PC-3 (cell line): ENCODE measurements at regions not wholly inside any gene's neighbourhood (a gene's known extent, or its start where the extent isn't known, plus 50 kb on each side); places are given as distances from the start of the nearest gene placed in this dataset.
A peak's percentile ranks its signal among the peaks of the same experiment; 100 is the strongest.

ENCODE experiments used
- ATAC-seq: fragments of 200-7000 bp; cut with Tn5 transposase; 2 replicates; pipeline ENCODE4 v1.9.1; 2020; ENCODE audit warnings: mild to moderate bottlenecking, moderate library complexity
- BruUV-seq: library from RNA; stranded (reverse); fragments of 400-500 nt; replicated peaks from 2 replicates; lab custom pipeline; 2021; lab: Mats Ljungman, UMichigan
- CTCF ChIA-PET: fragments of 300-600 bp; sonication (Branson Sonifier 250); formaldehyde crosslinking; loops from one replicate; lab custom pipeline; 2022; ENCODE audit warnings: antibody characterized with exemption; lab: Charles Lee
- POLR2A ChIA-PET: fragments of 300-600 bp; sonication (Branson Sonifier 250); formaldehyde crosslinking; loops from one replicate; lab custom pipeline; 2022; ENCODE audit warnings: antibody characterized with exemption; ENCODE audit not compliant: unreplicated experiment; lab: Charles Lee
- DNase-seq: peaks from one replicate; pipeline ENCODE4 v3.0.0-alpha.2; 2015
- H2AFZ ChIP-seq: fragments of 300-600 bp; sonication (generic); 2 replicates; pipeline ENCODE4 v1.6.0; 2016; ENCODE audit warnings: antibody characterized with exemption, low read length
- H3F3A ChIP-seq: fragments of 300-600 bp; sonication (generic); one replicate; pipeline ENCODE4 v1.6.0; 2017; ENCODE audit warnings: antibody characterized with exemption, low read length, control low read depth, mild to moderate bottlenecking; ENCODE audit not compliant: unreplicated experiment
- H3K27ac ChIP-seq: fragments of 300-600 bp; sonication (generic); 2 replicates; pipeline ENCODE4 v1.5.1; 2016; ENCODE audit warnings: mild to moderate bottlenecking, low read length
- H3K27me3 ChIP-seq: fragments of 300-600 bp; sonication (generic); 2 replicates; pipeline ENCODE4 v1.6.1; 2016; ENCODE audit warnings: low read length, mixed read lengths
- H3K36me3 ChIP-seq: fragments of 300-600 bp; sonication (generic); 2 replicates; pipeline ENCODE4 v1.6.1; 2016; ENCODE audit warnings: low read depth, mixed run types, low read length, mixed read lengths
- H3K4me1 ChIP-seq: fragments of 300-600 bp; sonication (generic); 2 replicates; pipeline ENCODE4 v1.5.1; 2016; ENCODE audit warnings: low read length; ENCODE audit not compliant: insufficient read depth
- H3K4me2 ChIP-seq: fragments of 300-600 bp; sonication (generic); 2 replicates; pipeline ENCODE4 v1.6.0; 2016; ENCODE audit warnings: low read length
- H3K4me3 ChIP-seq: fragments of 300-600 bp; sonication (generic); 2 replicates; pipeline ENCODE4 v1.5.1; 2016; ENCODE audit warnings: mild to moderate bottlenecking, low read length, mixed read lengths
- H3K79me2 ChIP-seq: fragments of 300-600 bp; sonication (generic); 2 replicates; pipeline ENCODE4 v1.6.1; 2017; ENCODE audit warnings: low read length, mixed read lengths
- H3K9ac ChIP-seq: fragments of 300-600 bp; sonication (generic); 2 replicates; pipeline ENCODE4 v1.6.0; 2016; ENCODE audit warnings: mild to moderate bottlenecking, low read length
- H3K9me2 ChIP-seq: fragments of 300-600 bp; sonication (generic); replicated peaks from 2 replicates; pipeline ENCODE4 v1.6.1; 2016; ENCODE audit warnings: mixed run types, low read length, mixed read lengths
- H3K9me3 ChIP-seq: fragments of 300-600 bp; sonication (generic); 2 replicates; pipeline ENCODE4 v1.6.1; 2016; ENCODE audit warnings: low read length, mixed read lengths
- H4K20me1 ChIP-seq: fragments of 300-600 bp; sonication (generic); 2 replicates; pipeline ENCODE4 v1.6.1; 2016; ENCODE audit warnings: low read length, mixed read lengths
- CTCF ChIP-seq: fragments of 300-600 bp; sonication (generic); conservative IDR thresholded peaks from 2 replicates; pipeline ENCODE4 v1.5.1; 2017; ENCODE audit warnings: antibody characterized with exemption, low read depth, mild to moderate bottlenecking, low read length
- EZH2 ChIP-seq: fragments of 300-600 bp; sonication (generic); IDR thresholded peaks from one replicate; pipeline ENCODE4 v1.6.1; 2017; ENCODE audit warnings: antibody characterized with exemption, mild to moderate bottlenecking, low read length; ENCODE audit not compliant: unreplicated experiment
- EZH2phosphoT487 ChIP-seq: fragments of 300-600 bp; sonication (generic); IDR thresholded peaks from 2 replicates; pipeline ENCODE4 v1.6.1; 2018; ENCODE audit warnings: mild to moderate bottlenecking, antibody characterized with exemption, low read length, borderline replicate concordance
- intact Hi-C: fragments of 100-400 bp; cut with micrococcal nuclease; formaldehyde crosslinking; loops from 2 replicates; pipeline ENCODE4 v1.9.0; 2023

- no peaks in the 10 kb centered on the region; the same call in 1 of the 2 replicates for H3K9me2 ChIP-seq
- H3K9me3 ChIP-seq, result no peaks in the 10 kb centered on the region
- TSS peak; percentile 58 for BruUV-seq
- peaks cover 9% of the 10 kb centered on the region for H3F3A ChIP-seq
- H3K4me3 ChIP-seq, result peak overlapping the region; percentile 41
- TF ChIP-seq CTCF (no peak), EZH2 (no peak), EZH2phosphoT487 (no peak)
- H3K79me2 ChIP-seq, result no peaks in the 10 kb centered on the region
- H4K20me1 ChIP-seq, result no peaks in the 10 kb centered on the region
- no peaks in the 10 kb centered on the region for H3K27me3 ChIP-seq
- peak; percentile 95 for ATAC-seq
- peak overlapping the region; percentile 63 for H3K4me2 ChIP-seq
- ChIA-PET POLR2A (no interaction called here), CTCF (no interaction called here)
- H3K27ac ChIP-seq, result peak overlapping the region; percentile 99
- peak; percentile 91 for DNase-seq
- H3K9ac ChIP-seq, result peak overlapping the region; percentile 76
- intact Hi-C loops, result loop anchor here (1.0 kb wide), 1 partner anchor 96 kb away; no protein-coding TSS in a partner anchor
- peak overlapping the region; percentile 33; the same call in 1 of the 2 replicates for H2AFZ ChIP-seq
- peaks cover 25% of the 10 kb centered on the region for H3K4me1 ChIP-seq
- H3K36me3 ChIP-seq, result no peaks in the 10 kb centered on the region
These were observed 428.4 kb upstream of the MPDZ start for GRCh38 chr9:13707612-13708576.

GRCh38 chr9:13705918-13706317 is 426.4 kb upstream of the MPDZ start:
- Histone ChIP-seq H3K9ac (no peak overlapping the region), H3K27me3 (no peaks in the 10 kb centered on the region), H3K9me2 (no peaks in the 10 kb centered on the region; the same call in 1 of the 2 replicates), H3K4me3 (no peak overlapping the region), H4K20me1 (no peaks in the 10 kb centered on the region), H3K27ac (peak overlapping the region; percentile 99), H2AFZ (no peak overlapping the region), H3F3A (peaks cover 9% of the 10 kb centered on the region), H3K79me2 (no peaks in the 10 kb centered on the region), H3K9me3 (no peaks in the 10 kb centered on the region), H3K4me2 (no peak overlapping the region), H3K4me1 (peaks cover 25% of the 10 kb centered on the region), H3K36me3 (no peaks in the 10 kb centered on the region)
- POLR2A ChIA-PET, result no interaction called here
- ATAC-seq, result no peak
- no peak for DNase-seq
- intact Hi-C loops, result no loop called here
- CTCF ChIA-PET, result no interaction called here
- no peak for TF ChIP-seq EZH2phosphoT487
- no TSS peak for BruUV-seq

GRCh38 chr9:13705373-13705772 is 425.9 kb upstream of the MPDZ start:
- no peaks in the 10 kb centered on the region; the same call in 1 of the 2 replicates for H3K9me2 ChIP-seq
- ATAC-seq (no peak), DNase-seq (no peak)
- ChIA-PET CTCF (no interaction called here), POLR2A (no interaction called here)
- no TSS peak for BruUV-seq
- peaks cover 25% of the 10 kb centered on the region for H3K4me1 ChIP-seq
- H2AFZ ChIP-seq, result no peak overlapping the region
- H3F3A ChIP-seq, result peaks cover 9% of the 10 kb centered on the region
- H3K9ac ChIP-seq, result no peak overlapping the region
- H3K27ac ChIP-seq, result no peak overlapping the region
- no peaks in the 10 kb centered on the region for H3K9me3 ChIP-seq
- no peak for TF ChIP-seq EZH2
- TF ChIP-seq EZH2phosphoT487, result no peak
- TF ChIP-seq CTCF, result no peak
- intact Hi-C loops, result no loop called here
- no peaks in the 10 kb centered on the region for H3K27me3 ChIP-seq
- H3K4me3 ChIP-seq, result no peak overlapping the region
- no peaks in the 10 kb centered on the region for H3K36me3 ChIP-seq
- no peaks in the 10 kb centered on the region for H3K79me2 ChIP-seq
- H4K20me1 ChIP-seq, result no peaks in the 10 kb centered on the region
- no peak overlapping the region for H3K4me2 ChIP-seq
